PC-9 (cell line): ENCODE measurements at regions not wholly inside any gene's neighbourhood (a gene's known extent, or its start where the extent isn't known, plus 50 kb on each side); places are given as distances from the start of the nearest gene placed in this dataset.

ENCODE experiments used
- BruUV-seq: library from RNA; stranded (reverse); fragments of 400-500 nt; replicated peaks from 2 replicates; lab custom pipeline; 2021; lab: Mats Ljungman, UMichigan
- CTCF ChIA-PET: fragments of 300-600 bp; sonication (Branson Sonifier 250); formaldehyde crosslinking; loops from one replicate; lab custom pipeline; 2022; ENCODE audit warnings: antibody characterized with exemption; lab: Charles Lee
- POLR2A ChIA-PET: fragments of 300-600 bp; sonication (Branson Sonifier 250); formaldehyde crosslinking; loops from one replicate; lab custom pipeline; 2022; ENCODE audit warnings: antibody characterized with exemption; ENCODE audit not compliant: unreplicated experiment; lab: Charles Lee
- DNase-seq, 2 experiments: peaks; one replicate each; pipeline versions ENCODE4 v3.0.0 to v3.0.0-alpha.2; 2015 to 2022; ENCODE audit warnings: mixed read lengths in 1 of 2
- H2AFZ ChIP-seq: fragments of 200-600 bp; sonication (generic); 2 replicates; pipeline ENCODE4 v1.8.1; 2017; ENCODE audit warnings: antibody characterized with exemption
- H3F3A ChIP-seq: fragments of 200-600 bp; sonication (generic); 2 replicates; pipeline ENCODE4 v1.8.1; 2017; ENCODE audit warnings: antibody characterized with exemption, mild to moderate bottlenecking, low read depth; ENCODE audit not compliant: insufficient read depth
- H3K27ac ChIP-seq: fragments of 200-600 bp; sonication (generic); 2 replicates; pipeline ENCODE4 v1.6.1; 2016; ENCODE audit warnings: mixed run types
- H3K27me3 ChIP-seq: fragments of 200-600 bp; sonication (generic); 2 replicates; pipeline ENCODE4 v1.6.1; 2016; ENCODE audit warnings: low read depth, mixed run types; ENCODE audit not compliant: insufficient read depth
- H3K36me3 ChIP-seq: fragments of 200-600 bp; sonication (generic); 2 replicates; pipeline ENCODE4 v1.6.1; 2016; ENCODE audit warnings: low read depth, mixed run types
- H3K4me1 ChIP-seq: fragments of 200-600 bp; sonication (generic); replicated peaks from 2 replicates; pipeline ENCODE4 v1.6.1; 2016; ENCODE audit warnings: mixed run types; ENCODE audit not compliant: insufficient read depth
- H3K4me2 ChIP-seq: fragments of 200-600 bp; sonication (generic); 2 replicates; pipeline ENCODE4 v1.6.1; 2017; ENCODE audit warnings: mixed run types
- H3K4me3 ChIP-seq: fragments of 200-600 bp; sonication (generic); 2 replicates; pipeline ENCODE4 v1.6.1; 2016; ENCODE audit warnings: mixed run types
- H3K79me2 ChIP-seq: fragments of 200-600 bp; sonication (generic); 2 replicates; pipeline ENCODE4 v1.6.1; 2017; ENCODE audit warnings: low read depth, mixed run types
- H3K9me2 ChIP-seq: fragments of 200-600 bp; sonication (generic); 2 replicates; pipeline ENCODE4 v1.8.1; 2017; ENCODE audit warnings: mild to moderate bottlenecking; ENCODE audit not compliant: insufficient read depth
- H3K9me3 ChIP-seq: fragments of 200-600 bp; sonication (generic); 2 replicates; pipeline ENCODE4 v1.8.1; 2016; ENCODE audit warnings: low read depth; ENCODE audit not compliant: insufficient read depth
- H4K20me1 ChIP-seq: fragments of 200-600 bp; sonication (generic); 2 replicates; pipeline ENCODE4 v1.8.1; 2017; ENCODE audit not compliant: insufficient read depth
- EZH2 ChIP-seq: fragments of 200-600 bp; sonication (generic); IDR thresholded peaks from 2 replicates; pipeline ENCODE4 v1.8.0; 2017; ENCODE audit warnings: antibody characterized with exemption, low read depth
- intact Hi-C: fragments of 100-400 bp; cut with micrococcal nuclease; formaldehyde crosslinking; loops from one replicate; pipeline ENCODE4 v1.10.0; 2022; ENCODE audit not compliant: unreplicated experiment
- TF ChIP-seq, protein P1 (sequence below): fragments of 200-600 bp; sonication (generic); conservative IDR thresholded peaks from 2 replicates; pipeline ENCODE4 v1.6.1; 2017; ENCODE audit warnings: mixed run types, antibody characterized with exemption, mild to moderate bottlenecking, moderate library complexity

DNA sequence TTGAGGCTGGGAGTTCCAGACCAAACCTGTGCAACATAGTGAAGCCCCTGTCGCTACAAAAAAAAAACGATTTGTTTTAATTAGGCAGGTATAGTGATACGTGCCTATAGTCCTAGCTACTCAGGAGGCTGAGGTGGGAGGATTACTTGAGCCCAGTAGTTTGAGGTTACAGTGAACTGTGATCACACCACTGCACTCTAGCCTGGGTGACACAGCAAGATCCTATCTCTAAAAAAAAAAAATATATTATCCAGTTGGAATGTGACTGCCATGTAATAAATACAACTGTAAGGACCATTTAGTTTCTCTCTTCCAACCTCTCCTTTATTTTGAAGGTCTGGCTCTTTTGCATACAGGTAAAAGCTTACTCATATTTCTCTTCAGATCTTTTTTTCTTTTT, 571.5 kb downstream of the UTRN start:
- Histone ChIP-seq H3K27ac (no peak overlapping the region), H3K9me3 (0 out of 2 replicates have a peak, but pooled peaks cover 3% of the 10 kb centered on the region), H3K79me2 (no peaks in the 10 kb centered on the region), H3K9me2 (no peaks in the 10 kb centered on the region), H3F3A (no peaks in the 10 kb centered on the region; the same call in 1 of the 2 replicates), H3K27me3 (no peaks in the 10 kb centered on the region), H3K4me2 (no peak overlapping the region), H2AFZ (no peak overlapping the region), H3K4me1 (no peaks in the 10 kb centered on the region), H3K36me3 (no peaks in the 10 kb centered on the region), H3K4me3 (no peak overlapping the region), H4K20me1 (no peaks in the 10 kb centered on the region)
- DNase-seq = no peak
- no TSS peak for BruUV-seq
- TF ChIP-seq, protein P1, sequence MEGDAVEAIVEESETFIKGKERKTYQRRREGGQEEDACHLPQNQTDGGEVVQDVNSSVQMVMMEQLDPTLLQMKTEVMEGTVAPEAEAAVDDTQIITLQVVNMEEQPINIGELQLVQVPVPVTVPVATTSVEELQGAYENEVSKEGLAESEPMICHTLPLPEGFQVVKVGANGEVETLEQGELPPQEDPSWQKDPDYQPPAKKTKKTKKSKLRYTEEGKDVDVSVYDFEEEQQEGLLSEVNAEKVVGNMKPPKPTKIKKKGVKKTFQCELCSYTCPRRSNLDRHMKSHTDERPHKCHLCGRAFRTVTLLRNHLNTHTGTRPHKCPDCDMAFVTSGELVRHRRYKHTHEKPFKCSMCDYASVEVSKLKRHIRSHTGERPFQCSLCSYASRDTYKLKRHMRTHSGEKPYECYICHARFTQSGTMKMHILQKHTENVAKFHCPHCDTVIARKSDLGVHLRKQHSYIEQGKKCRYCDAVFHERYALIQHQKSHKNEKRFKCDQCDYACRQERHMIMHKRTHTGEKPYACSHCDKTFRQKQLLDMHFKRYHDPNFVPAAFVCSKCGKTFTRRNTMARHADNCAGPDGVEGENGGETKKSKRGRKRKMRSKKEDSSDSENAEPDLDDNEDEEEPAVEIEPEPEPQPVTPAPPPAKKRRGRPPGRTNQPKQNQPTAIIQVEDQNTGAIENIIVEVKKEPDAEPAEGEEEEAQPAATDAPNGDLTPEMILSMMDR = no peak
- TF ChIP-seq EZH2 = no peak
- intact Hi-C loops = no loop called here
- ChIA-PET CTCF (no interaction called here), POLR2A (interaction anchor here (0.7 kb wide), 1 partner anchor 41 kb away, joined by 3 read pairs; no protein-coding TSS in a partner anchor)

DNA sequence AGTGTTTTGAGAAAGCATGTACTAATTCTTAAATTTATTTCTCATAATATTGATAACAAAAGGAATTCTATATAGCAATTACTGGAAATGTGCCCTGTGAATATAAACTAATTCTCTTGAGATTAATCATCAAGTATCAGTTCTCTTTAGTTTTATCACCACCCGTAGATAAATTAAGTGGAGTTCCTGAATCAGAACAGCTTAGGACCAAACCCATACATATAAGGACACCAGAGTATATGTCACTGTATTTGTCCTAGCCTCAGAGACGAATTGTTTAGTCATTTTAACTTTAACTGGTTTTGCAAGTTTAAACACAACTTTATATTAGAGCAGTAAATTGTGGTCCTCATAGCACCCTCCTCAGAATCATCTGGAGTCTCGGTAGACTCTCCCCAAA, 572.0 kb downstream of the UTRN start:
- Histone ChIP-seq H3F3A (no peaks in the 10 kb centered on the region; the same call in 1 of the 2 replicates), H4K20me1 (no peaks in the 10 kb centered on the region), H3K9me3 (0 out of 2 replicates have a peak, but pooled peaks cover 3% of the 10 kb centered on the region), H3K27ac (no peak overlapping the region), H3K4me2 (no peak overlapping the region), H3K4me3 (no peak overlapping the region), H3K36me3 (no peaks in the 10 kb centered on the region), H3K27me3 (no peaks in the 10 kb centered on the region), H3K9me2 (no peaks in the 10 kb centered on the region), H2AFZ (no peak overlapping the region), H3K4me1 (no peaks in the 10 kb centered on the region), H3K79me2 (no peaks in the 10 kb centered on the region)
- no TSS peak for BruUV-seq
- POLR2A ChIA-PET = no interaction called here
- DNase-seq = no peak
- intact Hi-C loops = no loop called here
- TF ChIP-seq EZH2 = no peak
- TF ChIP-seq, protein P1 = no peak
- CTCF ChIA-PET = no interaction called here

DNA sequence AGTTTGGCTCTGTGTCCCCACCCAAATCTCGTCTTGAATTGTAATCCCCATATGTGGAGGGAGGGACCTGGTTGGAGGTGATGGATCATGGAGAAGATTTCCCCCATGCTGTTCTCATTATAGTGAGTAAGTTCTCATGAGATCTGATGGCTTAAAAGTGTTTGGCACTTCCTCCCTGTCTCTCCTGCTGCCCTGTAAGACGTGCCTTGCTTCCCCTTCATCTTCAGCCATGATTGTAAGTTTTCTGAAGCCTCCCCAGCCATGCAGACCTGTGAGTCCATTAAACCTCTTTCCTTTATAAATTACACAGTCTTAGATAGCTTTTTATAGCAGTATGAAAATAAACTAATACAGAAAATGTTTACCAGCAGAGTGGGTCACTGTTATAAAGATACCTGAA, 577.6 kb downstream of the UTRN start:
- peaks cover 15% of the 10 kb centered on the region; the same call in 1 of the 2 replicates for H3K9me3 ChIP-seq
- intact Hi-C loops = no loop called here
- CTCF ChIA-PET = no interaction called here
- no peak overlapping the region for H2AFZ ChIP-seq
- H3K79me2 ChIP-seq = no peaks in the 10 kb centered on the region
- POLR2A ChIA-PET = no interaction called here
- no peaks in the 10 kb centered on the region for H3F3A ChIP-seq
- H3K27me3 ChIP-seq = no peaks in the 10 kb centered on the region
- no peaks in the 10 kb centered on the region for H4K20me1 ChIP-seq
- BruUV-seq = no TSS peak
- H3K36me3 ChIP-seq = no peaks in the 10 kb centered on the region
- no peak for DNase-seq
- no peak overlapping the region for H3K27ac ChIP-seq
- TF ChIP-seq, protein P1 = no peak
- no peak for TF ChIP-seq EZH2
- H3K4me2 ChIP-seq = no peak overlapping the region
- H3K4me1 ChIP-seq = no peaks in the 10 kb centered on the region
- no peaks in the 10 kb centered on the region for H3K9me2 ChIP-seq
- H3K4me3 ChIP-seq = no peak overlapping the region
